Gastroesophageal sphincter (tissue), 4 donors: ENCODE measurements at regions not wholly inside any gene's neighbourhood (a gene's known extent, or its start where the extent isn't known, plus 50 kb on each side); places are given as distances from the start of the nearest gene placed in this dataset.

Experiments used
- ATAC-seq: fragments of 150-250 bp; one replicate; pipeline ENCODE4 v1.9.1; 2016; ENCODE audit warnings: mild to moderate bottlenecking, moderate library complexity
- H3K27ac ChIP-seq, 4 donors: fragments of 200-600 bp; sonication (generic) in 3 of 4; 1 replicate in 3 of 4; 2 replicates in 1 of 4; pipeline ENCODE4 v1.5.1; 2016 to 2019
- H3K27me3 ChIP-seq: fragments of 200-600 bp; sonication (generic); one replicate; pipeline ENCODE4 v1.5.1; 2019
- H3K36me3 ChIP-seq, 2 donors: fragments of 200-600 bp; sonication (generic); one replicate each; pipeline ENCODE4 v1.5.1; 2019; ENCODE audit warnings: control low read depth in 1 of 2
- H3K4me1 ChIP-seq, 3 donors: fragments of 200-600 bp; sonication (generic); 1 replicate in 2 of 3; 2 replicates in 1 of 3; pipeline ENCODE4 v1.5.1; 2016 to 2019; ENCODE audit warnings: control low read depth in 2 of 3
- H3K4me3 ChIP-seq, 2 donors: fragments of 200-600 bp; sonication (generic); one replicate each; pipeline ENCODE4 v1.5.1; 2019; ENCODE audit warnings: mild to moderate bottlenecking in 1 of 2, moderate library complexity in 1 of 2
- H3K9me3 ChIP-seq, 3 donors: fragments of 200-600 bp; sonication (generic); one replicate each; pipeline ENCODE4 v1.5.1; 2017 to 2019; ENCODE audit warnings: control low read depth in 2 of 3
- CTCF ChIP-seq, 4 experiments: fragments of 200-600 bp in 2 of 4; fragments of 450-650 bp in 2 of 4; sonication (generic) in 1 of 4; IDR thresholded peaks; one replicate each; pipeline ENCODE4 v1.5.1; 2017 to 2019; ENCODE audit warnings: antibody characterized with exemption in 4 of 4, mild to moderate bottlenecking in 2 of 4, moderate library complexity in 2 of 4
- EP300 ChIP-seq: sonication (generic); formaldehyde crosslinking; IDR thresholded peaks from one replicate; pipeline ENCODE4 v1.6.1; 2017; ENCODE audit warnings: antibody characterized with exemption, mild to moderate bottlenecking
- POLR2A ChIP-seq, 2 donors: fragments of 450-650 bp; IDR thresholded peaks; one replicate each; pipeline ENCODE4 v1.6.1; 2017; ENCODE audit warnings: antibody characterized with exemption in 2 of 2, mild to moderate bottlenecking in 2 of 2, moderate library complexity in 1 of 2
- POLR2AphosphoS5 ChIP-seq: sonication (generic); formaldehyde crosslinking; IDR thresholded peaks from one replicate; pipeline ENCODE4 v1.6.1; 2017; ENCODE audit warnings: antibody characterized with exemption
- WGBS, 2 donors: methylation state at CpG; one replicate each; pipeline ENCODE4 v1.1.5; 2018; ENCODE audit warnings: low coverage in 1 of 2; 5-methylcytosine and 5-hydroxymethylcytosine counted together

- no peaks in the 10 kb centered on the region for H3K27me3 ChIP-seq
- no peak overlapping the region for H3K4me3 ChIP-seq
- H3K4me1 ChIP-seq: no peaks in the 10 kb centered on the region
- no peaks in the 10 kb centered on the region for H3K9me3 ChIP-seq
- TF ChIP-seq EP300 (no peak), POLR2AphosphoS5 (no peak), CTCF (IDR thresholded peaks at IDR 0.05) (no peak), POLR2A (IDR thresholded peaks at IDR 0.05) (no peak)
- no peaks in the 10 kb centered on the region for H3K36me3 ChIP-seq
- H3K27ac ChIP-seq: no peak overlapping the region
- ATAC-seq: no peak
Measured at GRCh38 chr5:125794922-125795321, 628.3 kb upstream of the GRAMD2B start.

- no peak overlapping the region for H3K27ac ChIP-seq
- no peaks in the 10 kb centered on the region for H3K27me3 ChIP-seq
- no peak for ATAC-seq
- H3K9me3 ChIP-seq: no peaks in the 10 kb centered on the region
- TF ChIP-seq POLR2AphosphoS5: no peak
- no peak for TF ChIP-seq POLR2A (IDR thresholded peaks at IDR 0.05)
- TF ChIP-seq EP300: no peak
- TF ChIP-seq CTCF (IDR thresholded peaks at IDR 0.05): no peak
- H3K4me3 ChIP-seq: no peak overlapping the region
- no peaks in the 10 kb centered on the region for H3K36me3 ChIP-seq
- H3K4me1 ChIP-seq: no peaks in the 10 kb centered on the region
Measured at GRCh38 chr5:125798307-125798706, 624.9 kb upstream of the GRAMD2B start.

- no peaks in the 10 kb centered on the region for H3K4me1 ChIP-seq
- ATAC-seq: no peak
- TF ChIP-seq EP300 (no peak), POLR2A (IDR thresholded peaks at IDR 0.05) (no peak), POLR2AphosphoS5 (no peak), CTCF (IDR thresholded peaks at IDR 0.05) (no peak)
Measured at GRCh38 chr5:125812651-125813050, 610.6 kb upstream of the GRAMD2B start.

GRCh38 chr5:125813221-125813974 lies 609.8 kb upstream of the GRAMD2B start:
- Histone ChIP-seq H3K36me3 (no peaks in the 10 kb centered on the region), H3K4me3 (no peak overlapping the region), H3K27ac (no peak overlapping the region), H3K9me3 (no peaks in the 10 kb centered on the region), H3K4me1 (no peaks in the 10 kb centered on the region), H3K27me3 (no peaks in the 10 kb centered on the region)
- no peak for ATAC-seq
- 71 to 76% methylated on average over 6 of the region's 6 CpGs for WGBS, 2 donors
- TF ChIP-seq POLR2AphosphoS5 (no peak), CTCF (IDR thresholded peaks at IDR 0.05) (no peak), POLR2A (IDR thresholded peaks at IDR 0.05) (no peak), EP300 (no peak)

More at GRCh38 chr5:125812651-125813050, 610.6 kb upstream of the GRAMD2B start:
- H3K9me3 ChIP-seq: no peaks in the 10 kb centered on the region
- H3K4me3 ChIP-seq: no peak overlapping the region
- no peaks in the 10 kb centered on the region for H3K27me3 ChIP-seq
- H3K36me3 ChIP-seq: no peaks in the 10 kb centered on the region
- no peak overlapping the region for H3K27ac ChIP-seq

GRCh38 chr5:125814119-125814518 lies 609.1 kb upstream of the GRAMD2B start:
- no peaks in the 10 kb centered on the region for H3K27me3 ChIP-seq
- H3K4me3 ChIP-seq: no peak overlapping the region
- no peaks in the 10 kb centered on the region for H3K36me3 ChIP-seq
- H3K4me1 ChIP-seq: no peaks in the 10 kb centered on the region
- no peaks in the 10 kb centered on the region for H3K9me3 ChIP-seq
- no peak for TF ChIP-seq POLR2AphosphoS5
- no peak for TF ChIP-seq CTCF (IDR thresholded peaks at IDR 0.05)
- TF ChIP-seq POLR2A (IDR thresholded peaks at IDR 0.05): no peak
- TF ChIP-seq EP300: no peak
- 69 to 80% methylated on average over 2 of the region's 2 CpGs for WGBS, 2 donors
- H3K27ac ChIP-seq: no peak overlapping the region
- no peak for ATAC-seq
